ENCODE measurements at regions not wholly inside any gene's neighbourhood (a gene's known extent, or its start where the extent isn't known, plus 50 kb on each side); places are given as distances from the start of the nearest gene placed in this dataset.

- ChIA-PET CTCF (no interaction called here), POLR2A (no interaction called here)
- H3K4me1 ChIP-seq (ENCODE audit: control insufficient read depth, insufficient read depth, low read length) = no peaks in the 10 kb centered on the region
- no peak overlapping the region for H3K27ac ChIP-seq (ENCODE audit: low read length)
- BruUV-seq (replicated peaks) = no TSS peak
- in situ Hi-C loops (cut with HindIII; ENCODE audit: low pct_unique_long_range_greater_than_20kb, low sequenced_read_pairs) = no loop called here
- no peaks in the 10 kb centered on the region for H3K36me3 ChIP-seq (ENCODE audit: control insufficient read depth, insufficient read depth, low read length)
- no peak for DNase-seq (ENCODE audit: low read depth, low spot score)
- intact Hi-C loops (cut with micrococcal nuclease; ENCODE audit: unreplicated experiment) = no loop called here
- H3K9me3 ChIP-seq (ENCODE audit: control insufficient read depth, insufficient read depth, low read depth, low read length) = no peaks in the 10 kb centered on the region
- H3K27me3 ChIP-seq (ENCODE audit: control insufficient read depth, insufficient read depth, low read length) = no peaks in the 10 kb centered on the region
- no peak for ATAC-seq
- TF ChIP-seq REST (IDR thresholded peaks at IDR 0.05; ENCODE audit: insufficient read depth in 1 of 2, low read depth in 2 of 2, low read length in 1 of 2) (no peak), SIN3A (IDR thresholded peaks at IDR 0.05; ENCODE audit: borderline replicate concordance, insufficient read depth, low read depth, low read length) (no peak), POLR2AphosphoS5 (IDR thresholded peaks at IDR 0.05; ENCODE audit: low read depth, low read length) (no peak), TCF7L2 (IDR thresholded peaks at IDR 0.05; ENCODE audit: low read depth, low read length) (no peak)
- TF ChIP-seq, protein P1, sequence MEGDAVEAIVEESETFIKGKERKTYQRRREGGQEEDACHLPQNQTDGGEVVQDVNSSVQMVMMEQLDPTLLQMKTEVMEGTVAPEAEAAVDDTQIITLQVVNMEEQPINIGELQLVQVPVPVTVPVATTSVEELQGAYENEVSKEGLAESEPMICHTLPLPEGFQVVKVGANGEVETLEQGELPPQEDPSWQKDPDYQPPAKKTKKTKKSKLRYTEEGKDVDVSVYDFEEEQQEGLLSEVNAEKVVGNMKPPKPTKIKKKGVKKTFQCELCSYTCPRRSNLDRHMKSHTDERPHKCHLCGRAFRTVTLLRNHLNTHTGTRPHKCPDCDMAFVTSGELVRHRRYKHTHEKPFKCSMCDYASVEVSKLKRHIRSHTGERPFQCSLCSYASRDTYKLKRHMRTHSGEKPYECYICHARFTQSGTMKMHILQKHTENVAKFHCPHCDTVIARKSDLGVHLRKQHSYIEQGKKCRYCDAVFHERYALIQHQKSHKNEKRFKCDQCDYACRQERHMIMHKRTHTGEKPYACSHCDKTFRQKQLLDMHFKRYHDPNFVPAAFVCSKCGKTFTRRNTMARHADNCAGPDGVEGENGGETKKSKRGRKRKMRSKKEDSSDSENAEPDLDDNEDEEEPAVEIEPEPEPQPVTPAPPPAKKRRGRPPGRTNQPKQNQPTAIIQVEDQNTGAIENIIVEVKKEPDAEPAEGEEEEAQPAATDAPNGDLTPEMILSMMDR (IDR thresholded peaks at IDR 0.05) = no peak
- no peak overlapping the region for H3K4me3 ChIP-seq (ENCODE audit: low read depth in 2 of 2, low read length in 2 of 2)
Measured at GRCh38 chr5:89443508-89443907, 560.5 kb upstream of the MEF2C start.

DNA sequence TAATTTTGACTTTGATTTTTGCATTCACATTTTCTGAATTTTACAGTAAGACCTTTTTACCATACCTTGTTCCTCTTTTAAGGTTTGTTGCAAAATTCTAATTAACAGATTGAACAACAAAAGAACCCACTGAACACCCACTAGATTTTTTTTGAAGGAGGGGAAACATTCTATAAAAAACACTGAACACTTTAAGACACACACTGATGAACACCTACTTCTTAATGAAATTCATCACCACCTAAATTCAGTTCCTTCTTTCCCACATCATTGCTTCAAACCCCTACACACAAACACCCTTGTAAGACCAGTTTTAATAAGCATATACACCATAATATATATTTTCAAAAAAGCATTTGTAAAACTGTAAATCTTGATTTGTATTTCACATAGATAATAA, 559.0 kb upstream of the MEF2C start:
- intact Hi-C loops (cut with micrococcal nuclease; ENCODE audit: unreplicated experiment) = no loop called here
- TF ChIP-seq SIN3A (IDR thresholded peaks at IDR 0.05; ENCODE audit: borderline replicate concordance, insufficient read depth, low read depth, low read length) (no peak), TCF7L2 (IDR thresholded peaks at IDR 0.05; ENCODE audit: low read depth, low read length) (no peak)
- DNase-seq (ENCODE audit: low read depth, low spot score) (no peak), ATAC-seq (no peak)
- CTCF ChIA-PET = no interaction called here
- BruUV-seq (replicated peaks) = no TSS peak
- Histone ChIP-seq H3K9me3 (ENCODE audit: control insufficient read depth, insufficient read depth, low read depth, low read length) (no peaks in the 10 kb centered on the region), H3K27ac (ENCODE audit: low read length) (no peak overlapping the region), H3K36me3 (ENCODE audit: control insufficient read depth, insufficient read depth, low read length) (no peaks in the 10 kb centered on the region), H3K27me3 (ENCODE audit: control insufficient read depth, insufficient read depth, low read length) (no peaks in the 10 kb centered on the region), H3K4me3 (ENCODE audit: low read depth in 2 of 2, low read length in 2 of 2) (no peak overlapping the region), H3K4me1 (ENCODE audit: control insufficient read depth, insufficient read depth, low read length) (no peaks in the 10 kb centered on the region; the same call in 1 of the 2 replicates)
- POLR2A ChIA-PET = no interaction called here
- in situ Hi-C loops (cut with HindIII; ENCODE audit: low pct_unique_long_range_greater_than_20kb, low sequenced_read_pairs) = no loop called here

GRCh38 chr5:89440670-89441069, 557.7 kb upstream of the MEF2C start:
- TF ChIP-seq REST (IDR thresholded peaks at IDR 0.05; ENCODE audit: insufficient read depth in 1 of 2, low read depth in 2 of 2, low read length in 1 of 2) (no peak), SIN3A (IDR thresholded peaks at IDR 0.05; ENCODE audit: borderline replicate concordance, insufficient read depth, low read depth, low read length) (no peak), TCF7L2 (IDR thresholded peaks at IDR 0.05; ENCODE audit: low read depth, low read length) (no peak), POLR2AphosphoS5 (IDR thresholded peaks at IDR 0.05; ENCODE audit: low read depth, low read length) (no peak)
- TF ChIP-seq, protein P1 (IDR thresholded peaks at IDR 0.05) = no peak
- ChIA-PET POLR2A (no interaction called here), CTCF (no interaction called here)
- Histone ChIP-seq H3K36me3 (ENCODE audit: control insufficient read depth, insufficient read depth, low read length) (no peaks in the 10 kb centered on the region), H3K9me3 (ENCODE audit: control insufficient read depth, insufficient read depth, low read depth, low read length) (no peaks in the 10 kb centered on the region), H3K27me3 (ENCODE audit: control insufficient read depth, insufficient read depth, low read length) (no peaks in the 10 kb centered on the region), H3K4me3 (ENCODE audit: low read depth in 2 of 2, low read length in 2 of 2) (no peak overlapping the region), H3K27ac (ENCODE audit: low read length) (no peak overlapping the region), H3K4me1 (ENCODE audit: control insufficient read depth, insufficient read depth, low read length) (no peaks in the 10 kb centered on the region; the same call in 1 of the 2 replicates)
- DNase-seq (ENCODE audit: low read depth, low spot score) (no peak), ATAC-seq (no peak)
- BruUV-seq (replicated peaks) = no TSS peak
- in situ Hi-C loops (cut with HindIII; ENCODE audit: low pct_unique_long_range_greater_than_20kb, low sequenced_read_pairs) (no loop called here), intact Hi-C loops (cut with micrococcal nuclease; ENCODE audit: unreplicated experiment) (no loop called here)
